Peyer's patch (tissue), 4 donors: ENCODE measurements at regions not wholly inside any gene's neighbourhood (a gene's known extent, or its start where the extent isn't known, plus 50 kb on each side); places are given as distances from the start of the nearest gene placed in this dataset.
A peak's percentile ranks its signal among the peaks of the same experiment; 100 is the strongest.

Experiments used
- DNase-seq, 3 donors: peaks; one replicate each; pipeline ENCODE4 v3.0.0-alpha.2; 2017 to 2019
- H3K27ac ChIP-seq, 4 donors: fragments of 200-600 bp; sonication (generic); one replicate each; pipeline ENCODE4 v1.5.1; 2016 to 2019
- H3K27me3 ChIP-seq, 2 donors: fragments of 200-600 bp; sonication (generic); one replicate each; pipeline ENCODE4 v1.5.1; 2019
- H3K36me3 ChIP-seq, 3 donors: fragments of 200-600 bp; sonication (generic); one replicate each; pipeline ENCODE4 v1.5.1; 2016 to 2019
- H3K4me1 ChIP-seq, 4 donors: fragments of 200-600 bp; sonication (generic); one replicate each; pipeline ENCODE4 v1.5.1; 2016 to 2019
- H3K4me3 ChIP-seq, 4 donors: fragments of 200-600 bp; sonication (generic); 1 replicate in 3 of 4; 2 replicates in 1 of 4; pipeline ENCODE4 v1.5.1; 2016 to 2019; ENCODE audit warnings: mild to moderate bottlenecking in 1 of 4
- H3K9me3 ChIP-seq, 4 donors: fragments of 200-600 bp; sonication (generic); one replicate each; pipeline ENCODE4 v1.5.1; 2016 to 2019; ENCODE audit warnings: mild to moderate bottlenecking in 1 of 4
- CTCF ChIP-seq, 6 experiments: fragments of 450-650 bp in 4 of 6; fragments of 200-600 bp in 2 of 6; sonication (generic) in 1 of 6; IDR thresholded peaks; one replicate each; pipeline ENCODE4 v1.5.1; 2017 to 2019; ENCODE audit warnings: antibody characterized with exemption in 6 of 6, mild to moderate bottlenecking in 3 of 6, moderate library complexity in 1 of 6
- POLR2A ChIP-seq, 2 donors: fragments of 450-650 bp; IDR thresholded peaks; one replicate each; pipeline ENCODE4 v1.5.1; 2017; ENCODE audit warnings: antibody characterized with exemption in 2 of 2, mild to moderate bottlenecking in 2 of 2, moderate library complexity in 2 of 2

GRCh38 chr18:45384137-45384961 is 230.9 kb upstream of the SLC14A2 start:
- Histone ChIP-seq H3K4me3 (no peak overlapping the region), H3K27ac (no peak overlapping the region), H3K4me1 (peaks cover 0 to 7% (median 0%) of the 10 kb centered on the region in 4 donors), H3K27me3 (no peaks in the 10 kb centered on the region), H3K9me3 (no peaks in the 10 kb centered on the region), H3K36me3 (no peaks in the 10 kb centered on the region)
- DNase-seq = peak; percentile 42 to 85 (median 60)
- TF ChIP-seq POLR2A (IDR thresholded peaks at IDR 0.05) (no peak), CTCF (IDR thresholded peaks at IDR 0.05) (peak in 5 of 6 experiments; percentile 37 to 67 (median 63))

GRCh38 chr18:45384962-45385315 is 230.3 kb upstream of the SLC14A2 start:
- H3K36me3 ChIP-seq = no peaks in the 10 kb centered on the region
- no peaks in the 10 kb centered on the region for H3K27me3 ChIP-seq
- TF ChIP-seq POLR2A (IDR thresholded peaks at IDR 0.05) = no peak
- TF ChIP-seq CTCF (IDR thresholded peaks at IDR 0.05) = no peak
- no peak for DNase-seq
- H3K9me3 ChIP-seq = no peaks in the 10 kb centered on the region
- H3K27ac ChIP-seq = no peak overlapping the region
- peaks cover 0 to 7% (median 0%) of the 10 kb centered on the region in 4 donors for H3K4me1 ChIP-seq
- no peak overlapping the region for H3K4me3 ChIP-seq

- Histone ChIP-seq H3K27ac (no peak overlapping the region), H3K9me3 (no peaks in the 10 kb centered on the region), H3K27me3 (no peaks in the 10 kb centered on the region), H3K4me3 (no peak overlapping the region), H3K36me3 (no peaks in the 10 kb centered on the region), H3K4me1 (peaks cover 0 to 7% (median 0%) of the 10 kb centered on the region in 4 donors)
- TF ChIP-seq POLR2A (IDR thresholded peaks at IDR 0.05) (no peak), CTCF (IDR thresholded peaks at IDR 0.05) (peak in 3 of 6 experiments; percentile 18 to 36 (median 25))
- no peak for DNase-seq
Measured at GRCh38 chr18:45386041-45386655, 229.1 kb upstream of the SLC14A2 start.

- TF ChIP-seq POLR2A (IDR thresholded peaks at IDR 0.05) (no peak), CTCF (IDR thresholded peaks at IDR 0.05) (no peak)
- Histone ChIP-seq H3K36me3 (no peaks in the 10 kb centered on the region), H3K4me3 (no peak overlapping the region), H3K27me3 (no peaks in the 10 kb centered on the region), H3K4me1 (peaks cover 0 to 7% (median 0%) of the 10 kb centered on the region in 4 donors), H3K9me3 (no peaks in the 10 kb centered on the region), H3K27ac (no peak overlapping the region)
- no peak for DNase-seq
Measured at GRCh38 chr18:45387229-45387628, 228.0 kb upstream of the SLC14A2 start.

- no peaks in the 10 kb centered on the region for H3K36me3 ChIP-seq
- no peaks in the 10 kb centered on the region for H3K27me3 ChIP-seq
- TF ChIP-seq POLR2A (IDR thresholded peaks at IDR 0.05) (no peak), CTCF (IDR thresholded peaks at IDR 0.05) (no peak)
- H3K4me1 ChIP-seq = no peaks in the 10 kb centered on the region
- no peak overlapping the region for H3K27ac ChIP-seq
- no peaks in the 10 kb centered on the region for H3K9me3 ChIP-seq
- DNase-seq = no peak
- H3K4me3 ChIP-seq = no peak overlapping the region
Measured at GRCh38 chr18:45398448-45398847, 216.8 kb upstream of the SLC14A2 start.
